Activated CD8-positive, alpha-beta memory T cell treated with anti-CD3 and anti-CD28 coated beads for 1 hour (primary cell): ENCODE measurements at regions not wholly inside any gene's neighbourhood (a gene's known extent, or its start where the extent isn't known, plus 50 kb on each side); places are given as distances from the start of the nearest gene placed in this dataset.
"Not testable (repeated sequence)": the region's sequence is repeated elsewhere in the genome, so short reads cannot be mapped to it uniquely, and the experiment has no call there.

Source experiments
- DNase-seq, 2 donors: peaks; one replicate each; pipeline ENCODE4 v3.0.0-alpha.2; 2020; ENCODE audit warnings: low read depth in 1 of 2; ENCODE audit errors: extremely low read depth in 1 of 2

- DNase-seq, result no peak
These were observed 782.8 kb downstream of the BCL11A start for GRCh38 chr2:59770651-59771050.

GRCh38 chr2:59761966-59762365, 791.5 kb downstream of the BCL11A start:
- no peak for DNase-seq

GRCh38 chr2:59756150-59756549, 797.3 kb downstream of the BCL11A start:
- DNase-seq, result no peak

- no peak for DNase-seq
These were observed 799.3 kb downstream of the BCL11A start for GRCh38 chr2:59754011-59754735.

GRCh38 chr2:59752512-59752911, 800.9 kb downstream of the BCL11A start:
- DNase-seq, result no peak

GRCh38 chr2:59752071-59752470, 801.4 kb downstream of the BCL11A start:
- no peak for DNase-seq

GRCh38 chr2:59751214-59751613, 802.2 kb downstream of the BCL11A start:
- DNase-seq, result not testable (repeated sequence)

GRCh38 chr2:59746291-59746690, 807.2 kb downstream of the BCL11A start:
- no peak for DNase-seq

- DNase-seq, result no peak
These were observed 808.4 kb downstream of the BCL11A start for GRCh38 chr2:59745085-59745484.

GRCh38 chr2:59744436-59744835, 809.0 kb downstream of the BCL11A start:
- DNase-seq, result no peak

- no peak for DNase-seq
These were observed 811.6 kb downstream of the BCL11A start for GRCh38 chr2:59741840-59742239.

GRCh38 chr2:59739166-59739565, 814.3 kb downstream of the BCL11A start:
- no peak for DNase-seq

- DNase-seq, result no peak
These were observed 816.2 kb downstream of the BCL11A start for GRCh38 chr2:59737299-59737698.

- DNase-seq, result no peak
These were observed 818.7 kb downstream of the BCL11A start for GRCh38 chr2:59734743-59735142.

GRCh38 chr2:59733970-59734369, 819.5 kb downstream of the BCL11A start:
- DNase-seq, result no peak

- DNase-seq, result no peak
These were observed 819.9 kb downstream of the BCL11A start for GRCh38 chr2:59733567-59733930.

- no peak for DNase-seq
These were observed 820.4 kb downstream of the BCL11A start for GRCh38 chr2:59732871-59733566.

- DNase-seq, result no peak
These were observed 826.3 kb downstream of the BCL11A start for GRCh38 chr2:59727121-59727590.

- no peak for DNase-seq
These were observed 827.0 kb downstream of the BCL11A start for GRCh38 chr2:59726228-59727120.

GRCh38 chr2:59724746-59725145, 828.7 kb downstream of the BCL11A start:
- no peak for DNase-seq

- no peak for DNase-seq
These were observed 833.1 kb downstream of the BCL11A start for GRCh38 chr2:59720296-59720866.
